ENCODE measurements at regions not wholly inside any gene's neighbourhood (a gene's known extent, or its start where the extent isn't known, plus 50 kb on each side); places are given as distances from the start of the nearest gene placed in this dataset.

GRCh38 chr1:208646431-208646830 is 402.2 kb upstream of the PLXNA2 start:
- no peak for DNase-seq

DNA sequence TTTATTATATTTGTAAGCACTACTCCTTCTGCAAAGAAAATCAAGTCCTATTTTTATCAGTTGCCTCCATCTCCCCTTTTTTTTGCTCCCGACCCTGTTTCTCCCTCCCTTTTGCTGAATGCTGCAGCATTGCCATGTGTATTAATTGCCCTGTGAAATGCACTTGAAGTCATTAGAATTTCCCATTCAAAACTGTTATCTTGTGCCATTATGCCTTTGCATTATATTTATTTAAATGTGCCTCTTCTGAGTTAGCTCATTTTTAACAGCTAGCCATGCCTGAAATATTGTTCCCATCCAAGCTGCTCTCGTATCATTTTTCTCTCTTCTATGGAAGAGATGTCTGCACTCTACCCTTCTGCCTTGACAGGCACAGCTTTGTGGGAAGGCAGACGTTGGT is 404.0 kb upstream of the PLXNA2 start:
- DNase-seq = no peak

GRCh38 chr1:208652296-208653160 is 408.3 kb upstream of the PLXNA2 start:
- DNase-seq = peak; percentile 86

DNA sequence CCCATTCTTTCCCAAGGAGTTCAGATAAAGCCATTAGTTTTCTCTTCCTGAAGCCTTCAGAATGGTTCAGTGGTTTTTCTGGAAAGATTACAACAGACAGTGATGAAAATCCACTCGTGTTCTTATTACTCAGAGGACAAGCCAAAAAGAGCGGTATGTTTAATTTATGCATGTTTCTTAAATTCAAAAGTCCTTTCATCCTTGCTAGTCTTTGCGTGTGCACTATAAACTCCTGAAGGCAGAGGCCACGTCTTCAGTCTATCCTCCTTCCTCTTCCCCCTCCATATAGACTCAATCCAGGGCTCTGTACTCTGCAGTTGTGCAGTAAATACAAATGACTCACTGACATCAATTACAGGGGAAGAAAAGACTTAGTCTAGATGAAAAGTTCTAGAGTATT is 409.2 kb upstream of the PLXNA2 start:
- no peak for DNase-seq

DNA sequence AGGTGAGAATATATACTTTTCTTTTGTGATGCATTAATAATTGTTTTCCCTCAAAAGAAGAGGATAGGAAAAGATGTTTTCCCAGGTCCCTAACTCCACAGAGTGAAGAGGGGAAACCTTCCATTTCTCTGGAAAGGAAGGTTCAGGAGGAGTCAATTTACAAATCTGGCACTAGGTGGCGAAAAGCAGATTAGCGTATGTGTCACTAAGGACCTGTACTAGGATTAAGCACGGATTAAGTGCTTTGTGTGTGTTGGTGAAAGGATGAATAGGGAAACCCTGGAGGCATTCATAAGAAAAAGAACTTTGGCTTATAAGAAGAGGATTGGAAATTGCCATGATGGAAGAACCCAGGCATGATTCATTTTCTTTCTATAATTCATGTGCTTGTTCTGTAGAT is 410.1 kb upstream of the PLXNA2 start:
- DNase-seq = peak; percentile 33

- DNase-seq = no peak
Measured at GRCh38 chr1:208665936-208666335, 421.8 kb upstream of the PLXNA2 start.

DNA sequence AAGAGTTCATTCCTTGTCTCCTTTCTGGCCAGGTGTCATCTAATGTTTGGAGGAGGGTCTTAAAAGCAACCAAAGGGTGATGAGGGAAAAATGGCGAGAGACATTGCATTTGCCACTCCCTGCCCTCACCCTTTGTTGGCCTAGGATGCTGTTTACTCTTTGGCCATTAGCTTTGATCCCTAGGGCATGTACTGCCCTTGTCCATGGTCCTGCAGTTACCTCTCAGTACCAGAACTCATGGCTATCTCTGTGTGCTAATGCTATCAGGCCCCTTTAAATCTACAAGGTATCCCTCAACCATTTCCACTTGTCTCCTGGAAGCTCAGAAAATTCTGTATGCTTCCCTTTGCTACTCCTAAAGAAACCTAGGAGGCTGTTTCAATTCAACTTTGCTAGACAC is 424.8 kb upstream of the PLXNA2 start:
- no peak for DNase-seq

DNA sequence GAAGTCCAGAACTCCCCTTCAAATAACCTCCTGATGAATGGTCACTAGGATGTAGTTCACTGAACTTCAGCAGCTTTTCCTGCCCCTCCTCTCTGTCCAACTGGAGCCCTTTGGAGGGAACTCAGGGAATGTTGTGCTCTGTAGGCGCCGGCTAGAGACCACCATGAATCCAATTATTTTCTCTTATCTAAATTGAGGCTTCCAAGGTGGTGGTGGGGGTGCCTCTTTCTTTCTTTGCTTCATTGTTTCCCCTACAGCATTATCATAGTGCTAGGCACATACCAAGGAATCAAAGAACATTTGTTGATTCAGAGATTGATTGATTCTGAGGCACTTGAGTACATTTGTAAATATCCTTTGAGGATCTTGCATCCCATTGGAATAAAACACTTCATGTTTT is 426.6 kb upstream of the PLXNA2 start:
- no peak for DNase-seq

GRCh38 chr1:208681878-208682663 is 437.9 kb upstream of the PLXNA2 start:
- no peak for DNase-seq

DNA sequence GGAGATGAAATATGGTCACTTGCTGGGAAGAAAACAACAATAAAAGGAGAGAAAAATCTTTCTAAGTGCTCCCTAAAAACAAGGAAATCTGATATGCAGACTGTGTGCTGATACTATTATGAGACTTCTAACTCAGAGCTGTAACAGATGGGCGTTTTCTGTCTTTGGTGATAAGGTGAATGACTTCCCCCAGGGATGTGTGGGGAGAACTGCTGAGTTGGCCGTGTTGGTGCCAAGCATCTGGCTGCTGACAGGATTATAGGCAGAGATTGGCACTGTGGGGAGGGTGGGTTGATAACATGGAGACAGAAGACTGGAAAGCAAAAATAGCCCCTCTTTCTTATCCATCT is 438.5 kb upstream of the PLXNA2 start:
- no peak for DNase-seq

GRCh38 chr1:208683141-208683540 is 439.0 kb upstream of the PLXNA2 start:
- no peak for DNase-seq

- no peak for DNase-seq
Measured at GRCh38 chr1:208684192-208684591, 440.0 kb upstream of the PLXNA2 start.

DNA sequence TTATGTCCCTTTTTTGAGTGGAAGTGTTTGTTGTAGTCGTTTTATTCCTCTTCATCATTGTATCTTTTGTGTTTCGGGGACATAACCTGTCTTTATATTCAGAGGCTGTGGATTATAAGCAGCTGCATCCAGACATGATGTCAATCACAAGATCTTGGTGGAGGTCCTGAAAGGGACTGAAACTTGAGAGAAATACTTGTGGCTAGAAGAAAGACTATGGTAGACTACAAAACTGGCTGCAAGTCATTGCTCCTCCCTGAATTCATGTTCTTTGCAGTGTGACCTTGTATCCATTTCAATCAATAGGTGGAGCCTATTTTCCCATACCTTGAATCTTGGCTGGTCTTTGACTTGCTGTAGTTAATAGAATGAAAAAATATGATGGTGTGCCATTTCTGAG is 442.4 kb upstream of the PLXNA2 start:
- DNase-seq = no peak

GRCh38 chr1:208688656-208689315 is 444.6 kb upstream of the PLXNA2 start:
- DNase-seq = no peak

GRCh38 chr1:208691012-208691411 is 446.8 kb upstream of the PLXNA2 start:
- DNase-seq = no peak

DNA sequence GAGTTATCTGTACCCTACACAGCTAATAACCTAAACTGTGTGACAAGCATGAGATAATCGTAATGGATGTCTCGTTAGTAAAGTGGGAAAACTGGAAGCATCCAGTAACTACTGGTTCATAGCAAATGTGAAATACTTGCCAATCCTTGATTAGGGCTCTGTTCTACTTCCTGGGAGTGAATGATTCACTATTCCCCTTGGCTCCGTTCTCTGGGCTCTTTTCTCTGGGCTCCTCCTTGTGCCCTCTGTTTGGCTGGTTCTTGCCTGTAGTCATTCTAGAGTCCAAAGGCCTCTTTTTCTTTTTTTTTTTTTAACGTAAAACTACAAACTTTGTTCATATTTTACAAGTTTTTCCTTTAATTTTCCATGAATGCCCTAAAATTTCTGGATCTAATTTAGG is 465.8 kb upstream of the PLXNA2 start:
- DNase-seq = no peak

DNA sequence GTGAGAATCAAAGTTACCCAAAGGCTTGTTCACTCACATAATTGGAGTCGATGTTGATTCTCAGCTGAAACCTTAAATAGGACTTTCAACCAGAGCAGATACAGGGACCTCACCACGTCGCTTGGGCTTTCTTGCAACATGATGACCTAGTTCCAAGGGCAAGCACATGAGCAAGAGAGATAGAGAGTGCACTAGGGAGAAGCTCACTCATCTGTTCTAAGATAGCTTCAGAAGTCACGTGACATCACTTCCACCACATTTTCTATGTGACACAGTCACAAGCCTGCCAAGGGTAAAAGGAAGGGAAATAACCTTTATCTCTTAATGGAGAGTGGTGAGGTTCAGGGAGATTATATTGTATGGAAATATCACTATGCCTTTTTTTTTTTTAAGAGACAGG is 470.1 kb upstream of the PLXNA2 start:
- no peak for DNase-seq

DNA sequence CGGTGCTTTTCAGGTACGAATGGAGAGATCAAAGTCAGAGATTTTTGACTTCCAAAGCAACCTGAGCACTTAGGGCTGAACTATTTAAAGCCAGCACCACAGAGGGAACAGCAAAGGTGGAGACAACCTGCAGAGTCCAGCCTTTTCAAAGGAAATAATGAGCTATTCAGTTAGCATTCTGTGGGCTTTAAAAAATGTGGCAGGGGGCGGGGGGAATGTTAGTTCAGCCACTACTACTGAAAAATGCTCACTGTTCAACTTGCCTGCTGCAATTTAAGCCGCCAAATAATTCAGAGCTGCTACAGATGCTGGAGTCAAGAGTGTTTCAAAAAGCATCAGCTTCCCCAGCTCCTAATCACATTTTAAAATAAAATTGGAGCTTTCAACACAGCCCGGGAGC is 473.3 kb upstream of the PLXNA2 start:
- DNase-seq = no peak

DNA sequence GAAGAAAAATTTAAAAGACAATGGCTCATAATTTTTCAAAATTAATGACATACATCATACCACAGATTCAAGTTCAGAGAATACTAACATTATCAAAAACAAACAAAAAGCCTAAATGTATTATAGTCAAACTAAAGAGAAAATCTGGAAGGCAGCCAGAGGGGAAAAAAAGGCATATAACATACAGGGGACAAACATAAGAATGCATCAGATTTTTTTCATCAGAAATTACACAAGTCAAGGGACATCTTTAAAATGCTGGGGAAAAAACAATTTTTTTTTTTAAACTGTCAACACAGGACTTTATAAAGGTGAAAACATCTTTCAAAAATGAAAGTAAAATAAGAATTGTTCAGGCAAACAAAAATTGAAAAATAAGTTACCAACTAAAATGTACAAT is 478.4 kb upstream of the PLXNA2 start:
- no peak for DNase-seq

DNA sequence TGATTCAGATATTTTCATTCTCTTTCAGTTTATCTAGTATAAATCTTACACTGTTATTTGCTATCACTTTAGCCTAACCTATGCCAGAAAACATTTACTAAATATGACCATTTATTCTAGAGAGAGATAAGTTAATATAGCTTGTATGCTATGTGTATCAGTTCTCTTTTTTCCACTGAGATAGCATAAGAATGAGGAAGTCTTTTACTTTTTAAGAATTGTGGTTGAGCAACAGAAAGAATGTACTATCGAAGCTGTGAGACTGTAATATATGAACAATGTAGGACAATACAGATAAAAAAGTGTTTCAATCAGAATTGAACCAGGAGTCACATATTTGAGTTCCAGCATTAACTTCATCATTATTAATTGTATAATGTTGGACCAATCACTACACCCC is 479.9 kb upstream of the PLXNA2 start:
- DNase-seq = no peak

DNA sequence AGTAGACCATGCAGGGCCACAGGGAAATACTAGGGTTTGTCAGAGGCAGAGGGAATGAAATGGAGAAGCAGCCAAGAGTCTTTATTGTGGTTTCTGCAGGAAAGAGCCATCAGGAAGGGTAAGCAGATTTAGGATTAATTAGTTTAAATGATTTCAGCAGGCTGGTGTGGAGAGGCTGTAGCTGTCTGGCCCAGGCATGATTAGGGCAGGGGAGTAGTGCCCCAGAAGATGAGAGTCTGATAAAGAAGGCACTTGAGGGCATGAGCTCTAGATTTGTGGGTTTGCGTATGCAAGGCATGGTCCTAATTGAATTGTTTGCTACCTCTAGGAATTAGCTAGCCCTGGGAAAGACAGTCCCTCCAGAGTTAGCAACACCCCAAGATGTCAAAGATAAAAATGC is 484.6 kb upstream of the PLXNA2 start:
- no peak for DNase-seq

- DNase-seq = peak; percentile 99
Measured at GRCh38 chr1:208731981-208732821, 488.0 kb upstream of the PLXNA2 start.

DNA sequence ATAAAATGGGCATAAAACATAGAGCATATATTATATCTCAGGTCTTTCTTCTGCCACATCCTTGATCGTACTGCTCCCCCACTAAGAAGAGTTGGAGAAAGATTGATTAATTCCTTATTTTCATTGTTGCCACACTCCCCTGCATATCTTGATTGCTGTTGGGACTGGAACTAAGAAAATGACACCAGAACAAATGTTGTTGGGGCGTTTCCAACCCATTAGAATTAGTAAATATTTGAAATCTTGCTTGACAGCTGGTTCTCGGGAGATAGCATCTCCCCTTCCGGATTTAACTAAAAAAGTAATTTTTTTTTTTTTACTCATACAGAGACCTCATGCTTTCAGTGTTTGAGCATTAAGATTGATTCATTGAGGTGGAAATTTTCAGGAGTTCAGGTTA is 493.0 kb upstream of the PLXNA2 start:
- DNase-seq = no peak

Measured in NCI-H2081 treated with DMSO at 0.1 percent for 48 hours (cell line).